ENCODE measurements at regions not wholly inside any gene's neighbourhood (a gene's known extent, or its start where the extent isn't known, plus 50 kb on each side); places are given as distances from the start of the nearest gene placed in this dataset.

GRCh38 chr1:214902636-214903320 lies 179.8 kb upstream of the KCNK2 start:
- 89% methylated on average over 2 of the region's 2 CpGs for whole genome bisulfite sequencing
- Histone ChIP-seq H3K36me3 (no peaks in the 10 kb centered on the region), H3K27ac (no peak overlapping the region), H3K9me3 (no peaks in the 10 kb centered on the region), H3K4me1 (replicated peaks) (no peaks in the 10 kb centered on the region), H3K27me3 (replicated peaks; ENCODE audit: insufficient read depth) (no peaks in the 10 kb centered on the region), H3K4me3 (no peak overlapping the region)
- intact Hi-C loops (cut with DNase I), result no loop called here
- TF ChIP-seq CTCF (IDR thresholded peaks at IDR 0.05) (no peak), POLR2A (IDR thresholded peaks at IDR 0.05) (no peak), POLR2AphosphoS5 (IDR thresholded peaks at IDR 0.05) (no peak)
- DNase-seq (ENCODE audit: low spot score), result no peak

GRCh38 chr1:214912127-214912526 lies 170.4 kb upstream of the KCNK2 start:
- 79% methylated on average over 8 of the region's 8 CpGs for WGBS
- Histone ChIP-seq H3K4me3 (no peak overlapping the region), H3K9me3 (no peaks in the 10 kb centered on the region), H3K27me3 (replicated peaks; ENCODE audit: insufficient read depth) (no peaks in the 10 kb centered on the region), H3K4me1 (replicated peaks) (no peaks in the 10 kb centered on the region), H3K36me3 (no peaks in the 10 kb centered on the region), H3K27ac (no peak overlapping the region)
- TF ChIP-seq CTCF (IDR thresholded peaks at IDR 0.05) (no peak), POLR2A (IDR thresholded peaks at IDR 0.05) (no peak), POLR2AphosphoS5 (IDR thresholded peaks at IDR 0.05) (no peak)
- no peak for DNase-seq (ENCODE audit: low spot score)
- intact Hi-C loops (cut with DNase I), result no loop called here

GRCh38 chr1:214913966-214914365 lies 168.6 kb upstream of the KCNK2 start:
- 76% methylated on average over 2 of the region's 2 CpGs for WGBS
- intact Hi-C loops (cut with DNase I), result no loop called here
- H3K9me3 ChIP-seq, result no peaks in the 10 kb centered on the region
- DNase-seq (ENCODE audit: low spot score), result no peak
- H3K36me3 ChIP-seq, result no peaks in the 10 kb centered on the region
- no peaks in the 10 kb centered on the region for H3K4me1 ChIP-seq (replicated peaks)
- no peak overlapping the region for H3K4me3 ChIP-seq
- TF ChIP-seq CTCF (IDR thresholded peaks at IDR 0.05) (no peak), POLR2A (IDR thresholded peaks at IDR 0.05) (no peak), POLR2AphosphoS5 (IDR thresholded peaks at IDR 0.05) (no peak)
- no peak overlapping the region for H3K27ac ChIP-seq
- no peaks in the 10 kb centered on the region for H3K27me3 ChIP-seq (replicated peaks; ENCODE audit: insufficient read depth)

GRCh38 chr1:214917081-214917635 lies 165.4 kb upstream of the KCNK2 start:
- H3K4me3 ChIP-seq, result no peak overlapping the region
- no peak overlapping the region for H3K27ac ChIP-seq
- 79% methylated on average over 31 of the region's 31 CpGs for WGBS
- H3K27me3 ChIP-seq (replicated peaks; ENCODE audit: insufficient read depth), result no peaks in the 10 kb centered on the region
- DNase-seq (ENCODE audit: low spot score), result no peak
- TF ChIP-seq POLR2AphosphoS5 (IDR thresholded peaks at IDR 0.05), result no peak
- TF ChIP-seq CTCF (IDR thresholded peaks at IDR 0.05), result no peak
- no peak for TF ChIP-seq POLR2A (IDR thresholded peaks at IDR 0.05)
- H3K4me1 ChIP-seq (replicated peaks), result no peaks in the 10 kb centered on the region
- H3K36me3 ChIP-seq, result no peaks in the 10 kb centered on the region
- H3K9me3 ChIP-seq, result no peaks in the 10 kb centered on the region
- intact Hi-C loops (cut with DNase I), result no loop called here

GRCh38 chr1:214918745-214919144 lies 163.8 kb upstream of the KCNK2 start:
- Histone ChIP-seq H3K9me3 (no peaks in the 10 kb centered on the region), H3K4me3 (no peak overlapping the region), H3K36me3 (no peaks in the 10 kb centered on the region), H3K27me3 (replicated peaks; ENCODE audit: insufficient read depth) (no peaks in the 10 kb centered on the region), H3K4me1 (replicated peaks) (no peaks in the 10 kb centered on the region), H3K27ac (no peak overlapping the region)
- WGBS, result 64% methylated on average over 4 of the region's 4 CpGs
- no peak for TF ChIP-seq POLR2A (IDR thresholded peaks at IDR 0.05)
- TF ChIP-seq POLR2AphosphoS5 (IDR thresholded peaks at IDR 0.05), result no peak
- TF ChIP-seq CTCF (IDR thresholded peaks at IDR 0.05), result no peak
- intact Hi-C loops (cut with DNase I), result no loop called here
- no peak for DNase-seq (ENCODE audit: low spot score)

Data from prostate gland (tissue), 2 donors.